HepG2 (cell line): ENCODE measurements at regions not wholly inside any gene's neighbourhood (a gene's known extent, or its start where the extent isn't known, plus 50 kb on each side); places are given as distances from the start of the nearest gene placed in this dataset.
A peak's percentile ranks its signal among the peaks of the same experiment; 100 is the strongest.

Experiments used
- ATAC-seq: fragments of 200-7000 bp; cut with Tn5 transposase; 3 replicates; pipeline ENCODE4 v1.9.1; 2020; ENCODE audit warnings: mild to moderate bottlenecking, moderate library complexity
- BruUV-seq: library from RNA; stranded (reverse); fragments of 400-500 nt; replicated peaks from 2 replicates; lab custom pipeline; 2021; lab: Mats Ljungman, UMichigan
- CTCF ChIA-PET: fragments of 300-600 bp; formaldehyde crosslinking; extraction: SDS; loops from one replicate; lab custom pipeline; 2021; ENCODE audit warnings: low total read pairs, inconsistent platforms, low intra/inter-chr PET ratio; lab: Yijun Ruan, JAX
- POLR2A ChIA-PET: fragments of 350-600 bp; sonication (Branson Sonifier 250); formaldehyde crosslinking; loops from one replicate; lab custom pipeline; 2020; ENCODE audit warnings: antibody characterized with exemption, inconsistent platforms; lab: Yijun Ruan, JAX
- DNase-seq: peaks from one replicate; pipeline ENCODE4 v3.0.0-alpha.2; 2015; ENCODE audit warnings: low spot score
- FAIRE-seq: peaks from 3 replicates; lab custom pipeline; 2011; peaks lifted over from hg19 to GRCh38; lab: Jason Lieb, UNC
- H2AFZ ChIP-seq: one replicate; pipeline ENCODE4 v1.6.1; 2011; ENCODE audit warnings: low read length, inconsistent platforms
- H3K27ac ChIP-seq: fragments of 300-600 bp; 3 replicates; pipeline ENCODE4 v1.8.0; 2011; ENCODE audit warnings: mixed run types, mild to moderate bottlenecking, mixed read lengths, low read length, inconsistent platforms; ENCODE audit not compliant: insufficient read depth; ENCODE audit errors: extremely low read length
- H3K27me3 ChIP-seq, 2 experiments: fragments of 200-600 bp in 1 of 2; 2 replicates in 1 of 2; 3 replicates in 1 of 2; pipeline versions ENCODE4 v1.6.0 to v1.8.0; 2011; ENCODE audit warnings: low read length in 2 of 2, mild to moderate bottlenecking in 2 of 2, moderate library complexity in 2 of 2, inconsistent platforms in 1 of 2; ENCODE audit not compliant: insufficient read depth in 2 of 2, control insufficient read depth in 1 of 2
- H3K36me3 ChIP-seq, 2 experiments: fragments of 200-600 bp in 1 of 2; replicated peaks in 1 of 2; 2 replicates in 1 of 2; 3 replicates in 1 of 2; pipeline versions ENCODE4 v1.5.1 to v1.8.0; 2011; ENCODE audit warnings: low read length in 2 of 2, inconsistent platforms in 1 of 2; ENCODE audit not compliant: insufficient read depth in 2 of 2, control insufficient read depth in 1 of 2
- H3K4me1 ChIP-seq: 2 replicates; pipeline ENCODE4 v1.5.1; 2012; ENCODE audit warnings: low read length, inconsistent platforms; ENCODE audit not compliant: insufficient read depth
- H3K4me2 ChIP-seq: 2 replicates; pipeline ENCODE4 v1.6.0; 2011; ENCODE audit warnings: low read depth, low read length, inconsistent platforms
- H3K4me3 ChIP-seq, 3 experiments: fragments of 200-600 bp in 1 of 3; sonication (generic), shearing (Covaris generic) in 1 of 3; replicated peaks in 1 of 3; 2 replicates each; pipeline ENCODE4 v1.5.1; 2011 to 2016; ENCODE audit warnings: low read length in 3 of 3, inconsistent platforms in 2 of 3, low read depth in 2 of 3, mild to moderate bottlenecking in 2 of 3, control low read depth in 1 of 3, mixed read lengths in 1 of 3; ENCODE audit not compliant: insufficient read depth in 1 of 3
- H3K79me2 ChIP-seq: one replicate; pipeline ENCODE4 v1.6.1; 2011; ENCODE audit warnings: low read length, inconsistent platforms; ENCODE audit not compliant: insufficient read depth
- H3K9ac ChIP-seq: 2 replicates; pipeline ENCODE4 v1.6.0; 2011; ENCODE audit warnings: mild to moderate bottlenecking, low read depth, low read length, inconsistent platforms; ENCODE audit not compliant: insufficient read depth
- H3K9me3 ChIP-seq: 2 replicates; pipeline ENCODE4 v1.5.1; 2012; ENCODE audit warnings: mild to moderate bottlenecking, low read length
- H4K20me1 ChIP-seq: 2 replicates; pipeline ENCODE4 v1.6.0; 2011; ENCODE audit warnings: inconsistent platforms, mild to moderate bottlenecking, low read length, moderate library complexity; ENCODE audit not compliant: insufficient read depth
- BRCA1 ChIP-seq: sonication (generic); formaldehyde crosslinking; IDR thresholded peaks from 2 replicates; pipeline ENCODE4 v1.4.0; 2020; ENCODE audit warnings: missing genetic modification reagents
- DRAP1 ChIP-seq: IDR thresholded peaks from 2 replicates; pipeline ENCODE4 v1.6.1; 2016; ENCODE audit warnings: missing genetic modification reagents, missing compliant biosample characterization
- FOSL2 ChIP-seq: sonication (generic); formaldehyde crosslinking; IDR thresholded peaks from 2 replicates; pipeline ENCODE4 v1.4.0; 2020; ENCODE audit warnings: missing genetic modification reagents
- NR2C2 ChIP-seq: sonication (generic); formaldehyde crosslinking; IDR thresholded peaks from 2 replicates; pipeline ENCODE4 v1.4.0; 2020; ENCODE audit warnings: missing genetic modification reagents, mild to moderate bottlenecking, moderate library complexity, borderline replicate concordance
- PRDM15 ChIP-seq: sonication (generic); formaldehyde crosslinking; IDR thresholded peaks from 2 replicates; pipeline ENCODE4 v1.4.0; 2020; ENCODE audit warnings: missing genetic modification reagents
- TIGD3 ChIP-seq: sonication (generic); formaldehyde crosslinking; IDR thresholded peaks from 2 replicates; pipeline ENCODE4 v1.5.1; 2020; ENCODE audit warnings: mild to moderate bottlenecking, missing genetic modification reagents, borderline replicate concordance
- ZNF407 ChIP-seq: sonication (generic); formaldehyde crosslinking; IDR thresholded peaks from one replicate; pipeline ENCODE4 v1.5.1; 2020; ENCODE audit warnings: mild to moderate bottlenecking, missing genetic modification reagents; ENCODE audit errors: not compliant biosample characterization
- ZSCAN31 ChIP-seq: sonication (generic); formaldehyde crosslinking; IDR thresholded peaks from 2 replicates; pipeline ENCODE4 v1.5.0; 2020; ENCODE audit warnings: low read depth, mild to moderate bottlenecking, missing genetic modification reagents
- WGBS: methylation state at CpG from one replicate; pipeline ENCODE4 v1.1.6; 2017; ENCODE audit warnings: low lambda C conversion rate; 5-methylcytosine and 5-hydroxymethylcytosine counted together
- in situ Hi-C: cut with HindIII; loops from 2 replicates; pipeline ENCODE4 v1.10.0; 2017; ENCODE audit warnings: low pct_unique_long_range_greater_than_20kb; ENCODE audit not compliant: extremely low pct_ligation_motif_present
- intact Hi-C: fragments of 100-400 bp; cut with micrococcal nuclease; formaldehyde crosslinking; loops from one replicate; pipeline ENCODE4 v1.10.0; 2022; ENCODE audit not compliant: unreplicated experiment

- no TSS peak for BruUV-seq
- Histone ChIP-seq H3K4me1 (no peaks in the 10 kb centered on the region), H3K9ac (no peak overlapping the region), H3K4me3 (no peak overlapping the region), H3K4me2 (no peak overlapping the region), H2AFZ (no peak overlapping the region), H4K20me1 (no peaks in the 10 kb centered on the region), H3K27ac (no peak overlapping the region), H3K9me3 (no peaks in the 10 kb centered on the region), H3K79me2 (no peaks in the 10 kb centered on the region), H3K27me3 (peaks cover 6 to 55% of the 10 kb centered on the region in 2 experiments), H3K36me3 (no peaks in the 10 kb centered on the region)
- WGBS, result 39% methylated on average over 13 of the region's 13 CpGs
- FAIRE-seq (no peak), ATAC-seq (peak; percentile 9; the same call in 1 of the 3 replicates), DNase-seq (no peak)
- ChIA-PET CTCF (no interaction called here), POLR2A (no interaction called here)
- intact Hi-C loops, result no loop called here
- in situ Hi-C loops, result no loop called here
- TF ChIP-seq ZNF407 (no peak), TIGD3 (CRISPR knock-in tag) (no peak), DRAP1 (CRISPR knock-in tag) (no peak), PRDM15 (CRISPR knock-in tag) (no peak), NR2C2 (CRISPR knock-in tag) (no peak), ZSCAN31 (CRISPR knock-in tag) (no peak), FOSL2 (no peak), BRCA1 (CRISPR knock-in tag) (no peak)
Observed at GRCh38 chr2:121902616-121903015, 147.2 kb downstream of the TSN start.
